OCI-LY7 (cell line): ENCODE measurements at regions not wholly inside any gene's neighbourhood (a gene's known extent, or its start where the extent isn't known, plus 50 kb on each side); places are given as distances from the start of the nearest gene placed in this dataset.

Experiments used
- BruUV-seq: library from RNA; stranded (reverse); fragments of 400-500 nt; replicated peaks from 2 replicates; lab custom pipeline; 2021; lab: Mats Ljungman, UMichigan
- CTCF ChIA-PET: fragments of 300-600 bp; sonication (Branson Sonifier 250); formaldehyde crosslinking; loops from one replicate; lab custom pipeline; 2022; ENCODE audit warnings: antibody characterized with exemption; ENCODE audit not compliant: unreplicated experiment; lab: Charles Lee
- POLR2A ChIA-PET: fragments of 300-600 bp; sonication (Branson Sonifier 250); formaldehyde crosslinking; loops from one replicate; lab custom pipeline; 2022; ENCODE audit warnings: antibody characterized with exemption; lab: Charles Lee
- DNase-seq: peaks from one replicate; pipeline ENCODE4 v3.0.0-alpha.2; 2015; ENCODE audit warnings: low spot score
- H2AFZ ChIP-seq: fragments of 200-600 bp; sonication (generic), shearing (Covaris generic); 2 replicates; pipeline ENCODE4 v1.6.1; 2014; ENCODE audit warnings: mild to moderate bottlenecking, antibody characterized with exemption, low read length, moderate library complexity
- H3K27ac ChIP-seq: fragments of 200-600 bp; sonication (generic); 2 replicates; pipeline ENCODE4 v1.5.1; 2014; ENCODE audit warnings: mixed run types, low read depth, mild to moderate bottlenecking, moderate library complexity, low read length, inconsistent platforms; ENCODE audit not compliant: poor library complexity, severe bottlenecking
- H3K36me3 ChIP-seq: fragments of 200-600 bp; sonication (generic); 2 replicates; pipeline ENCODE4 v1.6.1; 2014; ENCODE audit warnings: mild to moderate bottlenecking, antibody characterized with exemption, low read length, moderate library complexity, mixed read lengths; ENCODE audit not compliant: insufficient read depth
- H3K4me1 ChIP-seq: fragments of 200-600 bp; sonication (generic); 2 replicates; pipeline ENCODE4 v1.5.1; 2014; ENCODE audit warnings: mild to moderate bottlenecking, low read length; ENCODE audit not compliant: insufficient read depth, poor library complexity, severe bottlenecking
- H3K4me2 ChIP-seq: fragments of 200-600 bp; sonication (generic); 2 replicates; pipeline ENCODE4 v1.6.1; 2014; ENCODE audit warnings: mild to moderate bottlenecking, low read length
- H3K4me3 ChIP-seq: fragments of 200-600 bp; sonication (generic); 2 replicates; pipeline ENCODE4 v1.5.1; 2014; ENCODE audit warnings: mild to moderate bottlenecking, low read depth, low read length; ENCODE audit not compliant: poor library complexity, severe bottlenecking
- H3K79me2 ChIP-seq: fragments of 200-600 bp; sonication (generic); 2 replicates; pipeline ENCODE4 v1.6.1; 2016; ENCODE audit warnings: low read depth, mild to moderate bottlenecking, low read length, moderate library complexity, mixed read lengths; ENCODE audit not compliant: insufficient read depth
- H3K9me2 ChIP-seq: fragments of 200-600 bp; sonication (generic); 2 replicates; pipeline ENCODE4 v1.6.1; 2016; ENCODE audit warnings: mild to moderate bottlenecking, low read length, mixed read lengths; ENCODE audit not compliant: insufficient read depth
- H3K9me3 ChIP-seq: fragments of 200-600 bp; sonication (generic); 2 replicates; pipeline ENCODE4 v1.6.1; 2014; ENCODE audit warnings: mild to moderate bottlenecking, mixed run types, low read length, mixed read lengths
- H4K20me1 ChIP-seq: fragments of 200-600 bp; sonication (generic); 2 replicates; pipeline ENCODE4 v1.6.1; 2014; ENCODE audit warnings: mild to moderate bottlenecking, antibody characterized with exemption, low read length, moderate library complexity, mixed read lengths; ENCODE audit not compliant: insufficient read depth
- CTCF ChIP-seq: fragments of 200-600 bp; sonication (generic); conservative IDR thresholded peaks from 2 replicates; pipeline ENCODE4 v1.5.1; 2014; ENCODE audit warnings: mild to moderate bottlenecking, antibody characterized with exemption, low read length, moderate library complexity, mixed read lengths
- EZH2phosphoT487 ChIP-seq: fragments of 200-600 bp; sonication (generic); IDR thresholded peaks from 2 replicates; pipeline ENCODE4 v1.6.1; 2018; ENCODE audit warnings: low read depth, borderline replicate concordance, mild to moderate bottlenecking, mixed run types, antibody characterized with exemption, low read length, moderate library complexity, mixed read lengths
- intact Hi-C: fragments of 100-400 bp; cut with micrococcal nuclease; formaldehyde crosslinking; loops from one replicate; pipeline ENCODE4 v1.10.0; 2022; ENCODE audit not compliant: unreplicated experiment

- Histone ChIP-seq H3K9me2 (no peaks in the 10 kb centered on the region), H3K79me2 (no peaks in the 10 kb centered on the region), H3K4me2 (no peak overlapping the region), H3K4me1 (no peaks in the 10 kb centered on the region), H3K4me3 (no peak overlapping the region), H2AFZ (no peak overlapping the region), H3K9me3 (no peaks in the 10 kb centered on the region), H3K36me3 (no peaks in the 10 kb centered on the region), H4K20me1 (no peaks in the 10 kb centered on the region), H3K27ac (no peak overlapping the region)
- ChIA-PET CTCF (no interaction called here), POLR2A (interaction anchor here (0.7 to 1.5 kb wide), 3 partner anchors 9 to 794 kb away, joined by 3 to 9 read pairs (median 3); no protein-coding TSS in a partner anchor)
- DNase-seq = no peak
- no TSS peak for BruUV-seq
- intact Hi-C loops = no loop called here
- TF ChIP-seq CTCF = no peak
- TF ChIP-seq EZH2phosphoT487 = no peak
These were observed 83.6 kb downstream of the MPP7 start for GRCh38 chr10:28219251-28219650.

GRCh38 chr10:28217848-28218247 lies 85.0 kb downstream of the MPP7 start:
- TF ChIP-seq CTCF (no peak), EZH2phosphoT487 (no peak)

GRCh38 chr10:28215930-28216329 lies 86.9 kb downstream of the MPP7 start:
- no peak overlapping the region for H3K4me3 ChIP-seq
- H3K4me2 ChIP-seq = no peak overlapping the region
- CTCF ChIA-PET = no interaction called here
- no peaks in the 10 kb centered on the region for H3K9me2 ChIP-seq
- POLR2A ChIA-PET = interaction anchor here (1.4 kb wide), 1 partner anchor 13 kb away, joined by 3 read pairs; no protein-coding TSS in a partner anchor
- H3K79me2 ChIP-seq = no peaks in the 10 kb centered on the region
- BruUV-seq = no TSS peak
- no peak for DNase-seq
- H4K20me1 ChIP-seq = no peaks in the 10 kb centered on the region
- no peak overlapping the region for H3K27ac ChIP-seq
- H2AFZ ChIP-seq = no peak overlapping the region
- H3K36me3 ChIP-seq = no peaks in the 10 kb centered on the region
- TF ChIP-seq CTCF = no peak
- no peak for TF ChIP-seq EZH2phosphoT487
- no peaks in the 10 kb centered on the region for H3K4me1 ChIP-seq
- no peaks in the 10 kb centered on the region for H3K9me3 ChIP-seq
- intact Hi-C loops = no loop called here

More at GRCh38 chr10:28217848-28218247, 85.0 kb downstream of the MPP7 start:
- Histone ChIP-seq H3K27ac (no peak overlapping the region), H3K4me2 (no peak overlapping the region), H3K4me3 (no peak overlapping the region), H3K4me1 (no peaks in the 10 kb centered on the region), H4K20me1 (no peaks in the 10 kb centered on the region), H2AFZ (no peak overlapping the region), H3K9me3 (no peaks in the 10 kb centered on the region), H3K36me3 (no peaks in the 10 kb centered on the region), H3K79me2 (no peaks in the 10 kb centered on the region), H3K9me2 (no peaks in the 10 kb centered on the region)
- ChIA-PET POLR2A (interaction anchor here (0.6 kb wide), 1 partner anchor 277 kb away, joined by 3 read pairs; no protein-coding TSS in a partner anchor), CTCF (no interaction called here)
- intact Hi-C loops = no loop called here
- DNase-seq = no peak
- BruUV-seq = no TSS peak
